Calu3 (cell line): ENCODE measurements at regions not wholly inside any gene's neighbourhood (a gene's known extent, or its start where the extent isn't known, plus 50 kb on each side); places are given as distances from the start of the nearest gene placed in this dataset.

Source experiments
- BruUV-seq: library from RNA; stranded (reverse); fragments of 400-500 nt; replicated peaks from 2 replicates; lab custom pipeline; 2021; lab: Mats Ljungman, UMichigan
- CTCF ChIA-PET: fragments of 300-600 bp; sonication (Branson Sonifier 250); formaldehyde crosslinking; loops from one replicate; lab custom pipeline; 2022; ENCODE audit warnings: antibody characterized with exemption; lab: Charles Lee
- DNase-seq: peaks from one replicate; pipeline ENCODE4 v3.0.0; 2022
- H3K27ac Mint-ChIP-seq: one replicate; pipeline ENCODE4 v1.8.0; 2022; ENCODE audit warnings: mixed read lengths; ENCODE audit not compliant: unreplicated experiment
- H3K27me3 Mint-ChIP-seq: one replicate; pipeline ENCODE4 v1.8.0; 2022; ENCODE audit warnings: mixed read lengths; ENCODE audit not compliant: unreplicated experiment
- H3K36me3 Mint-ChIP-seq: one replicate; pipeline ENCODE4 v1.8.0; 2022; ENCODE audit warnings: mild to moderate bottlenecking, moderate library complexity, mixed read lengths; ENCODE audit not compliant: insufficient read depth, unreplicated experiment
- H3K4me1 Mint-ChIP-seq: one replicate; pipeline ENCODE4 v1.8.0; 2022; ENCODE audit warnings: mild to moderate bottlenecking, low read depth, mixed read lengths; ENCODE audit not compliant: unreplicated experiment
- H3K4me3 Mint-ChIP-seq: one replicate; pipeline ENCODE4 v1.8.0; 2022; ENCODE audit warnings: mild to moderate bottlenecking, low read depth, moderate library complexity, mixed read lengths; ENCODE audit not compliant: unreplicated experiment
- H3K9me3 Mint-ChIP-seq: one replicate; pipeline ENCODE4 v1.8.0; 2022; ENCODE audit warnings: low read depth, mixed read lengths; ENCODE audit not compliant: unreplicated experiment
- CTCF ChIP-seq: fragments of 200-600 bp; IDR thresholded peaks from one replicate; pipeline ENCODE4 v1.8.0; 2022; ENCODE audit warnings: antibody characterized with exemption; ENCODE audit not compliant: unreplicated experiment
- intact Hi-C: fragments of 100-400 bp; cut with micrococcal nuclease; formaldehyde crosslinking; loops from one replicate; pipeline ENCODE4 v1.10.0; 2022; ENCODE audit not compliant: unreplicated experiment

- H3K4me1 Mint-ChIP-seq: no peaks in the 10 kb centered on the region
- no peak overlapping the region for H3K27ac Mint-ChIP-seq
- CTCF ChIA-PET: no interaction called here
- H3K9me3 Mint-ChIP-seq: no peaks in the 10 kb centered on the region
- peaks cover 36% of the 10 kb centered on the region for H3K27me3 Mint-ChIP-seq
- H3K36me3 Mint-ChIP-seq: peaks cover 3% of the 10 kb centered on the region
- no peak for TF ChIP-seq CTCF
- no TSS peak for BruUV-seq
- no peak overlapping the region for H3K4me3 Mint-ChIP-seq
- DNase-seq: no peak
- intact Hi-C loops: no loop called here
These were observed 236.7 kb downstream of the SOD2 start for GRCh38 chr6:159456349-159456748.

GRCh38 chr6:159455700-159456274 lies 237.3 kb downstream of the SOD2 start:
- no peak for TF ChIP-seq CTCF

GRCh38 chr6:159450815-159451465 lies 242.1 kb downstream of the SOD2 start:
- CTCF ChIA-PET: no interaction called here
- TF ChIP-seq CTCF: no peak
- intact Hi-C loops: no loop called here
- H3K27ac Mint-ChIP-seq: no peak overlapping the region
- no TSS peak for BruUV-seq
- no peaks in the 10 kb centered on the region for H3K9me3 Mint-ChIP-seq
- no peak overlapping the region for H3K4me3 Mint-ChIP-seq
- DNase-seq: no peak
- H3K36me3 Mint-ChIP-seq: peaks cover 3% of the 10 kb centered on the region
- no peaks in the 10 kb centered on the region for H3K4me1 Mint-ChIP-seq
- peaks cover 62% of the 10 kb centered on the region for H3K27me3 Mint-ChIP-seq

More at GRCh38 chr6:159455700-159456274, 237.3 kb downstream of the SOD2 start:
- H3K4me3 Mint-ChIP-seq: no peak overlapping the region
- peaks cover 3% of the 10 kb centered on the region for H3K36me3 Mint-ChIP-seq
- CTCF ChIA-PET: no interaction called here
- no peak for DNase-seq
- intact Hi-C loops: no loop called here
- no peaks in the 10 kb centered on the region for H3K9me3 Mint-ChIP-seq
- H3K27me3 Mint-ChIP-seq: peaks cover 36% of the 10 kb centered on the region
- no TSS peak for BruUV-seq
- no peaks in the 10 kb centered on the region for H3K4me1 Mint-ChIP-seq
- H3K27ac Mint-ChIP-seq: no peak overlapping the region

- H3K4me1 Mint-ChIP-seq: no peaks in the 10 kb centered on the region
- no peak overlapping the region for H3K4me3 Mint-ChIP-seq
- H3K27me3 Mint-ChIP-seq: peaks cover 85% of the 10 kb centered on the region
- CTCF ChIA-PET: no interaction called here
- no peak overlapping the region for H3K27ac Mint-ChIP-seq
- intact Hi-C loops: no loop called here
- no TSS peak for BruUV-seq
- H3K36me3 Mint-ChIP-seq: no peaks in the 10 kb centered on the region
- no peaks in the 10 kb centered on the region for H3K9me3 Mint-ChIP-seq
- no peak for TF ChIP-seq CTCF
- no peak for DNase-seq
These were observed 246.7 kb downstream of the SOD2 start for GRCh38 chr6:159446340-159446739.
